HG03378 (cell line): ENCODE measurements at regions not wholly inside any gene's neighbourhood (a gene's known extent, or its start where the extent isn't known, plus 50 kb on each side); places are given as distances from the start of the nearest gene placed in this dataset.
"Not testable (repeated sequence)": the region's sequence is repeated elsewhere in the genome, so short reads cannot be mapped to it uniquely, and the experiment has no call there.

Experiments used
- ATAC-seq: cut with Tn5 transposase; IDR thresholded peaks from one replicate; pipeline ENCODE4 v1.9.1; 2021; ENCODE audit warnings: mild to moderate bottlenecking, moderate library complexity; ENCODE audit not compliant: unreplicated experiment

- ATAC-seq = no peak
Observed at GRCh38 chr6:11307226-11307625, 74.8 kb upstream of the NEDD9 start.

- ATAC-seq = no peak
Observed at GRCh38 chr6:11304946-11305345, 72.5 kb upstream of the NEDD9 start.

DNA sequence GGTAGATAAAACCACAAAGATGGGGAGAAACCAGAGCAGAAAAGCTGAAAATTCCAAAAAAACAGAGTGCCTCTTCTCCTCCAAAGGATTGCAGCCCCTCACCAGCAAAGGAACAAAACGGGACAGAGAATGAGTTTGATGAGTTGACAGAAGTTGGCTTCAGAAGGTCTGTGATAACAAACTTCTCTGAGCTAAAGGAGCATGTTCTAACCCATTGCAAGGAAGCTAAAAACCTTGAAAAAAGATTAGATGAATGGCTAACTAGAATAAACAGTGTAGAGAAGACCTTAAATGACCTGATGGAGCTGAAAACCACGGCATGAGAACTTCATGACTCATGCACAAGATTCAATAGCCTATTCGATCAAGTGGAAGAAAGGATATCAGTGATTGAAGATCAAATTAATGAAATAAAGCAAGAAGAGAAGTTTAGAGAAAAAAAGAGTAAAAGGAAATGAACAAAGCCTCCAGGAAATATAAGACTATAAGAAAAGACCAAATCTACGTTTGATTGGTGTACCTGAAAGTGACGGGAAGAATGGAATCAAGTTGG lies 67.5 kb upstream of the NEDD9 start:
- not testable (repeated sequence) for ATAC-seq

DNA sequence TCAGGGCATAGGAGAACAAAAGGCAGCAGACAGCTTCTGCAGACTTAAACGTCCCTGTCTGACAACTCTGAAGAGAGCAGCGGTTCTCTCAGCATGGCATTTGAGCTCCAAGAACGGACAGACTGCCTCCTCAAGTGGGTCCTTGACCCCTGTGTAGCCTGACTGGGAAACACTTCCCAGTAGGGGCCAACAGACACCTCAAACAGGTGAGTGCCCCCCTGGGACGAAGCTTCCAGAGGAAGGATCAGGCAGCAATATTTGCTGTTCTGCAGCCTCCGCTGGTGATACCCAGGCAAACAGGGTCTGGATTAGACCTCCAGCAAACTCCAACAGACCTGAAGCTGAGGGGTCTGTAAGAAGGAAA lies 66.9 kb upstream of the NEDD9 start:
- not testable (repeated sequence) for ATAC-seq

GRCh38 chr6:11298651-11299420 lies 66.4 kb upstream of the NEDD9 start:
- no peak for ATAC-seq

- ATAC-seq = no peak
Observed at GRCh38 chr6:11297376-11297729, 64.9 kb upstream of the NEDD9 start.

GRCh38 chr6:11296449-11297375 lies 64.2 kb upstream of the NEDD9 start:
- no peak for ATAC-seq

- ATAC-seq = no peak
Observed at GRCh38 chr6:11295969-11296368, 63.5 kb upstream of the NEDD9 start.

DNA sequence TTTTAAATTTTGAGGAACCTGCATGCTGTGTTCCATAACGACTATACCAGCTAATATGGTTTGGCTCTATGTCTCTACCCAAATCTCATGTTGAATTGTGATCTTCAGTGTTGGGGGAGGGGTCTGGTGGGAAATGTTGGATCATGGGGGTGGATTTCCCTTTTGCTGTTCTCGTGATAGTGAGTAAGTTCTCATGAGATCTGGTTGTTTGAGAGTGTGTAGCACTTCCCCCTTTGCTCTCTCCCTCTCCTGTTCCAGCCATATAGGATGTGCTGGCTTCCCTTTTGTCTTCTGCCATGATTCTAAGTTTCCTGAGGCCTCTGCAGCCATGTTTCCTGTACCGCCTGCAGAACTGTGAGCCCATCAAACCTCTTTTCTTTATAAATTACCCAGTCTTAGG lies 61.8 kb upstream of the NEDD9 start:
- no peak for ATAC-seq

- no peak for ATAC-seq
Observed at GRCh38 chr6:11292594-11293236, 60.2 kb upstream of the NEDD9 start.

- ATAC-seq = no peak
Observed at GRCh38 chr6:11292091-11292490, 59.6 kb upstream of the NEDD9 start.

GRCh38 chr6:11291582-11291981 lies 59.1 kb upstream of the NEDD9 start:
- no peak for ATAC-seq

DNA sequence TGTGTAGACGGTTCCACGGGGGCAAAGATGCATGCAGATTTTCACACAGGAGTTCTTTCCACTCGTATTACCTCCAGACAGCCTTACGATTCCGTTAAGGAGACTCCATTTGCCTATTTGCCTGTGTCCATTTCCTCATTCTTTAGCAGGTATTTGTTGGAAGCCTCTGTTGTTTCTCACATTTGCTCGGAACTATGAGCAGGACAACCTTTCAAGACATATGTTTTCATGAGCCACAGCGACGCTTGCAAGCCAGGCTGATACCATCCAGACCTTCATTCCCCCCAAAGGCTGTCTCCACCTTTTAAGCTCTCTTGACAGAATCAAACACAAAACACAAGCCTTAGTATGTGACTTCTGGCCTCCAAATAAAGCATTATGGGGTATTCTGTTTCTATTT lies 57.6 kb upstream of the NEDD9 start:
- ATAC-seq = no peak

DNA sequence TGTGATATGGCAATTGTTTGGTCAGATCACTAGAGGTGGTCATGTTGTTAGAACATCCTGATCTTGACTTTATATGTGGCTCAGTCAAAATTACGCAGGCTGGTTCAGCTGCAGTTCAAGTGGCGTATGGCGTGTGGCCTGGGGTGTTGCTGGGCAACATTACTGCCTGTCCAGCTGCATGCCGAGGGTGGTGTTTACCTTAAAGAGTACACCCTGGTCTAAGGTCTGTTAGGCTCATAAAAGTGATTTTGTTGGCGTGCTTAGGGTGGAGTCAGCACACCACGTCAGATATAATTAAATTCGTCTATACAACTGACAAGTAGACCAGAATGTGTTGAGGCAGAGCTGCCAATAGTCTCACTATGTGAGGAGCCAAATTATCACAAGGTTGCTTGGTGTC lies 55.6 kb upstream of the NEDD9 start:
- no peak for ATAC-seq

GRCh38 chr6:11284996-11285395 lies 52.5 kb upstream of the NEDD9 start:
- no peak for ATAC-seq

GRCh38 chr6:11283629-11284028 lies 51.2 kb upstream of the NEDD9 start:
- no peak for ATAC-seq

- ATAC-seq = no peak
Observed at GRCh38 chr6:11282875-11283274, 50.4 kb upstream of the NEDD9 start.
